Spleen (tissue), 7 donors: ENCODE measurements at regions not wholly inside any gene's neighbourhood (a gene's known extent, or its start where the extent isn't known, plus 50 kb on each side); places are given as distances from the start of the nearest gene placed in this dataset.

Experiments
- CTCF ChIP-seq, 11 experiments: fragments of 200-600 bp in 7 of 11; fragments of 450-650 bp in 4 of 11; sonication (generic) in 4 of 11; IDR thresholded peaks in 8 of 11; conservative IDR thresholded peaks in 3 of 11; 1 replicate in 7 of 11; 2 replicates in 4 of 11; pipeline versions ENCODE4 v1.4.0 to v1.8.0; 2016 to 2021; ENCODE audit warnings: antibody characterized with exemption in 11 of 11, inconsistent platforms in 4 of 11, mild to moderate bottlenecking in 1 of 11
- POLR2A ChIP-seq, 3 donors: fragments of 450-650 bp; IDR thresholded peaks; one replicate each; pipeline ENCODE4 v1.5.1; 2017; ENCODE audit warnings: antibody characterized with exemption in 3 of 3, mild to moderate bottlenecking in 1 of 3
- POLR2AphosphoS5 ChIP-seq, 3 donors: sonication (generic); formaldehyde crosslinking; IDR thresholded peaks; one replicate each; pipeline ENCODE4 v1.5.1; 2017; ENCODE audit warnings: antibody characterized with exemption in 3 of 3
- donor health status: DM: no; HTN: no; CAD: no; lungs with moderate emphysema.
- donor health status: DM: no; HTN: no; CAD: no.
- donor health status: DM: no; HTN: no; CAD: no.

- TF ChIP-seq POLR2AphosphoS5 (IDR thresholded peaks at IDR 0.05): no peak
- no peak for TF ChIP-seq CTCF (IDR thresholded peaks at IDR 0.05 in 8 of 11, conservative IDR thresholded peaks at IDR 0.05 in 3 of 11)
- TF ChIP-seq POLR2A (IDR thresholded peaks at IDR 0.05): no peak
Observed at GRCh38 chr14:73778736-73779135, 64.6 kb upstream of the PNMA1 start.
